AG09309 (cell line): ENCODE measurements at regions not wholly inside any gene's neighbourhood (a gene's known extent, or its start where the extent isn't known, plus 50 kb on each side); places are given as distances from the start of the nearest gene placed in this dataset.

Source experiments
- DNase-seq: peaks from one replicate; pipeline ENCODE4 v3.0.0-alpha.2; 2010; ENCODE audit warnings: low read depth
- H3K4me3 ChIP-seq: 2 replicates; pipeline ENCODE4 v1.5.1; 2011; ENCODE audit warnings: mild to moderate bottlenecking, low read depth, low read length, moderate library complexity; ENCODE audit not compliant: control insufficient read depth
- TF ChIP-seq, protein P1 (sequence below): IDR thresholded peaks from 2 replicates; pipeline ENCODE4 v1.5.1; 2011; ENCODE audit warnings: mild to moderate bottlenecking, low read depth, low read length, inconsistent platforms; ENCODE audit not compliant: insufficient read depth, control insufficient read depth; ENCODE audit errors: missing control alignments

DNA sequence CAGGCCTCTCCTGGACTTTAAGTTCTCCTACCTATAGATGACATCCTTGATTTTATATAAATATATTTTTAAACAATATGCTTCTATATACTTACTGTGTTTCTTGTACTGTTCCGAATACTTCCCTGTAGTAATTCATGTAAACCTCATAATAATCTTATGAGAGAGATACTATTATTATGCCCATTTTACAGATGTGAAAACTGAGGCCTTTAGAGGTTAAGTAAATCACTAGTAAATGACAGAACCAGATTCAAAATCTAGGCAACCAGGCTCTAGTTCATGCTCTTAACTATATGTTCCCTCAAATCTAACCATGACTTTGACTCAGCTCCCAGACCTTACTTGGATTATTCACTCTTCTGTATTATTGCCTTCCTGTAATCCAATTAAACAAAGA, 243.0 kb upstream of the NR4A3 start:
- no peak for DNase-seq
- TF ChIP-seq, protein P1, sequence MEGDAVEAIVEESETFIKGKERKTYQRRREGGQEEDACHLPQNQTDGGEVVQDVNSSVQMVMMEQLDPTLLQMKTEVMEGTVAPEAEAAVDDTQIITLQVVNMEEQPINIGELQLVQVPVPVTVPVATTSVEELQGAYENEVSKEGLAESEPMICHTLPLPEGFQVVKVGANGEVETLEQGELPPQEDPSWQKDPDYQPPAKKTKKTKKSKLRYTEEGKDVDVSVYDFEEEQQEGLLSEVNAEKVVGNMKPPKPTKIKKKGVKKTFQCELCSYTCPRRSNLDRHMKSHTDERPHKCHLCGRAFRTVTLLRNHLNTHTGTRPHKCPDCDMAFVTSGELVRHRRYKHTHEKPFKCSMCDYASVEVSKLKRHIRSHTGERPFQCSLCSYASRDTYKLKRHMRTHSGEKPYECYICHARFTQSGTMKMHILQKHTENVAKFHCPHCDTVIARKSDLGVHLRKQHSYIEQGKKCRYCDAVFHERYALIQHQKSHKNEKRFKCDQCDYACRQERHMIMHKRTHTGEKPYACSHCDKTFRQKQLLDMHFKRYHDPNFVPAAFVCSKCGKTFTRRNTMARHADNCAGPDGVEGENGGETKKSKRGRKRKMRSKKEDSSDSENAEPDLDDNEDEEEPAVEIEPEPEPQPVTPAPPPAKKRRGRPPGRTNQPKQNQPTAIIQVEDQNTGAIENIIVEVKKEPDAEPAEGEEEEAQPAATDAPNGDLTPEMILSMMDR, result no peak

DNA sequence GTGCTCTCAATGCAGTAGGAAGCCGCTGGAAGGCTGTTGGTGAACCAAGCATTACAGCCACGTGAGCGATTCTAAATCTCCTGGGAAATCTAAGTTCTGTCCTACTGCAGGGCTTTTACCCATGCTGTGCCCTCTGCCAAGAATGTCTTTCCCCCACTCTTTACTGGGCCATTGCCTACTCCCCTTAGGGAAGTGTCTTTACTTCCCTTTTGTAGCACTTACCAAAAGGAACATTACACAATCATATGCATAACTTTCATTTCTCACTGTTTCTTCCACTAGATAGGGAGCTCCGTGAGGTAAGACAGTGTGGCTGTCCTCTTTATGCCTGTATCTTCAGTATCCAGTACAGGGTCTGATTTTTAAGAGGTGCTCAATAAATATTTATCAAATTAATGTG, 241.7 kb upstream of the NR4A3 start:
- DNase-seq, result no peak
- TF ChIP-seq, protein P1, result no peak
- no peak overlapping the region for H3K4me3 ChIP-seq

More for the DNA sequence above, 243.0 kb upstream of the NR4A3 start:
- no peak overlapping the region for H3K4me3 ChIP-seq

DNA sequence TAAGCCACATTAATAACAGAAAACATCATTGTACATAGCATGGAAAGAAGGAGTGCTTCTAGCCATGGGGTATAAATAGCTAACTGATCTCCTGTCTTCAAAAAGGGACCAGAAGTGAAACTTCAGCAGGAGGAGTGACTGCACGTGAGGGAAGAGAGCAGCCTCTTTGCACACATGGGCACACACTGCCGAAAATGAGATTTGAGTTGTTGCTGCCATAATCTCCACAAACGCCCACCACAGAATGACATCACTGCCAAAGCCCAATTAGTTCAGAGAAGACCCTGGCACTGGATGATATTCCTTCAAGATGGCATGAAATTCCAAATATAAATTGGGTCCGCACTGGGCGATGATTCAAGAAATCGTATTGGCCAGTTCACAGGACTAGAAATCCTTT, 238.9 kb upstream of the NR4A3 start:
- TF ChIP-seq, protein P1, result no peak
- no peak for DNase-seq
- no peak overlapping the region for H3K4me3 ChIP-seq

DNA sequence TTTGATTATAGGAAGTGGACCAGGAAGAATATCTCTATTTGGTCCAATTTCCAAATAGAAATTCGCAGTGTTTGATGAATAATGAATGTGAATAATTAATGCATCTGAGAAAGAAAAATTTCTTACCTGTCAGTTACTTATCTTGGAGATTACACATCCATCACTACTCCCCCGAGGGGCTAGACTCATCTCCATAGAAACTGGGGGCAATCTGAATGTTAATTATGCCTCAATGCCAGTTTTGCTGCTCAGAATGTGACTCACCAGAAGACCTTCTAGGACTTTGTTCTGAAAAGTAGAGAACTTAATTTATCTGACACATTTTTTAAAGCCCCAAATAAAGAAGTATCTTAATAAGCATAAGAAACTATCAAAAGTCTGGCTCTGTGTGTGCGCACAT, 233.4 kb upstream of the NR4A3 start:
- TF ChIP-seq, protein P1, result no peak
- no peak for DNase-seq
- no peak overlapping the region for H3K4me3 ChIP-seq

DNA sequence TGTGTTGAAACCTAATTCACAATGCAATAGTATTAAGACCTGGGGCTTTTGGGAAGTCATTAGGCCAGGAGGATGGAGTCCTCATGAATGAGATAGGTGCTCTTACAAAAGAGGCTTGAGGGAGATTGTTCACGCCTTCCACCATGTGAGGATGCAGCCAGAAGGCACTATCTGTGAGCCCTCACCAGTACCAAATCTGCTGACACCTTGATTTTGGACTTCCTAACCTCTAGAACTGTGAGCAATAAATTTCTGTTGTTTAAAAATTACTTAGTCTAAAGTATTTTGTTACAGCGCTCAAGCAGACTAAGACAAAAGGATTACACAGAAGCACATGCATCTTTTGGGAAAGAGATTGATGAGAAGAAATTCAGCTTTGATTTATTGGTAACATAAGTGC, 232.9 kb upstream of the NR4A3 start:
- no peak overlapping the region for H3K4me3 ChIP-seq
- TF ChIP-seq, protein P1, result no peak
- DNase-seq, result no peak

DNA sequence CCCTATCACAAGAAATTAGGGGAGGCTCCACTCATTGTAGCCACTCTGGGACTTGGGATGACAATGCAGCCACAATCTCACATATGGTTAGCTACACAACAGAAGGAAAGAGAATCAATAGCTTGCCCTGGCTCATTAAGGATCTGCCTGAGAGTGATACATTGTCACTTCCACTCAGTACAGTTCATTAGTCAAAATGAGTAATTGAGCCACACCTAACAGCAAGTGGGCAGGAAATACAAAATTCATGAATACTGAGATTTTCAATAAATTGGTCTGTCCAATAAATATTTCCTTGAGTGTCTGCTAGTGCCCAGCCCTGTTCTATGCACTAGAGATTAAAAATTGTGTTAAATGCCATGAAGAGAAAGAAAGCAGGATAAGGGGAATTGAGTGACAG, 231.3 kb upstream of the NR4A3 start:
- no peak for DNase-seq
- no peak overlapping the region for H3K4me3 ChIP-seq
- TF ChIP-seq, protein P1, result no peak

DNA sequence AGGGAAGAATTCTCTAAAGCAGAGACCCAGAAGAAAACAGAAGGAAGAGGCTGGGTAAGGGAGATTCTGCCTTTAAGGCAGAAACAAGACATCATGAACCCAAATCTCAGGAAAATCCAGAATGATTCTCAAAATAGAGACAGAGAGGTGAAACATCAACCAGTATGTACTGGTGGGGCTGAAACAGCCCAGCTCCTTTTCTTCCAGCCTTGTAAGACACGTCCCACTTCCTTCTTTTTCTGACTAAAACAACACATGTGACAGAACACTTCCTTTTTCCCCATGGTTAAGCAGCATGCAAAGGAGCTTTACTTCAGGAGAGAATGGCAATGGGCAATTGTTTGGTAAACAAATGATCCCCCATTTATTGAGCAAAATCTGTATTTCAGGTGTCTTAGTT, 230.8 kb upstream of the NR4A3 start:
- DNase-seq, result no peak
- no peak overlapping the region for H3K4me3 ChIP-seq
- TF ChIP-seq, protein P1, result no peak
